Ishikawa (cell line): ENCODE measurements at regions not wholly inside any gene's neighbourhood (a gene's known extent, or its start where the extent isn't known, plus 50 kb on each side); places are given as distances from the start of the nearest gene placed in this dataset.

Source experiments
- CEBPB ChIP-seq: IDR thresholded peaks from 2 replicates; pipeline ENCODE4 v1.6.1; 2012
- CREB1 ChIP-seq: IDR thresholded peaks from 2 replicates; pipeline ENCODE4 v1.6.1; 2012; ENCODE audit warnings: low read depth
- EGR1 ChIP-seq: IDR thresholded peaks from 2 replicates; pipeline ENCODE4 v1.6.1; 2012
- EP300 ChIP-seq: IDR thresholded peaks from 2 replicates; pipeline ENCODE4 v1.6.1; 2012; ENCODE audit warnings: borderline replicate concordance
- RAD21 ChIP-seq: IDR thresholded peaks from 2 replicates; pipeline ENCODE4 v1.6.1; 2012; ENCODE audit warnings: low read depth
- TAF1 ChIP-seq: IDR thresholded peaks from 2 replicates; pipeline ENCODE4 v1.6.1; 2012; ENCODE audit warnings: low read depth, mild to moderate bottlenecking
- TEAD4 ChIP-seq: IDR thresholded peaks from 2 replicates; pipeline ENCODE4 v1.6.1; 2012
- ZBTB7A ChIP-seq: IDR thresholded peaks from 2 replicates; pipeline ENCODE4 v1.6.1; 2012; ENCODE audit warnings: low read depth
- TF ChIP-seq, protein P1 (sequence below): IDR thresholded peaks from 2 replicates; pipeline ENCODE4 v1.6.1; 2012

DNA sequence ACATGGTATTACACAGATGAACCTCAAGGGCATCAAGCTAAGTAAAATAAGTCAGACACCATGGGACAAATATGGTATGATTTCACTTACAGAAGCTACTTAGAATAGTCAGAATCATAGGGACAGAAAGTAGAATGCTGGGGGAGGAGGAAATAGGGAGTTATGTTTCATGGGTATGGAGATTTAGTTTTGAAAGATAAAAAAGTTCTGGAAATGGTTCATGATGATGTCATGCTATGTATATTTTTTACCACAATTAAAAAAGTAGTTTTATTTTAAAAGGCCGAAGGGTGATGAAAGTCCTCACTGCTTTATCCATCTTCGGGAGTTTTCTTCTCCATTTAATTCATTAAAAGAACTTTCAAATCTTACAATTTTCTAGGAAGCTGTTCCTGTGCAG lies 181.9 kb downstream of the CALCRL start:
- TF ChIP-seq, protein P1, sequence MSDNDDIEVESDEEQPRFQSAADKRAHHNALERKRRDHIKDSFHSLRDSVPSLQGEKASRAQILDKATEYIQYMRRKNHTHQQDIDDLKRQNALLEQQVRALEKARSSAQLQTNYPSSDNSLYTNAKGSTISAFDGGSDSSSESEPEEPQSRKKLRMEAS, result no peak
- no peak for TF ChIP-seq EP300
- TF ChIP-seq CEBPB, result no peak
- TF ChIP-seq EGR1, result no peak
- no peak for TF ChIP-seq ZBTB7A
- TF ChIP-seq TAF1, result no peak
- no peak for TF ChIP-seq CREB1
- no peak for TF ChIP-seq RAD21
- no peak for TF ChIP-seq TEAD4
